Nephron (organoid): ENCODE measurements at regions not wholly inside any gene's neighbourhood (a gene's known extent, or its start where the extent isn't known, plus 50 kb on each side); places are given as distances from the start of the nearest gene placed in this dataset.
A peak's percentile ranks its signal among the peaks of the same experiment; 100 is the strongest.

ENCODE experiments used
- H3K27ac Mint-ChIP-seq, 3 experiments: 2 replicates each; pipeline ENCODE4 v1.8.0; 2020; ENCODE audit warnings: mixed read lengths in 3 of 3, mild to moderate bottlenecking in 2 of 3, moderate library complexity in 1 of 3
- H3K27me3 Mint-ChIP-seq: 2 replicates; pipeline ENCODE4 v1.8.0; 2021; ENCODE audit warnings: low read depth, mild to moderate bottlenecking, moderate library complexity, mixed read lengths
- H3K36me3 Mint-ChIP-seq: 2 replicates; pipeline ENCODE4 v1.8.0; 2020; ENCODE audit warnings: low read depth, mixed read lengths
- H3K4me1 Mint-ChIP-seq: 2 replicates; pipeline ENCODE4 v1.8.0; 2020; ENCODE audit warnings: mixed read lengths
- H3K4me3 Mint-ChIP-seq, 3 experiments: 2 replicates each; pipeline ENCODE4 v1.8.0; 2020; ENCODE audit warnings: mild to moderate bottlenecking in 3 of 3, mixed read lengths in 3 of 3, moderate library complexity in 2 of 3
- H3K9me3 Mint-ChIP-seq: 2 replicates; pipeline ENCODE4 v1.8.0; 2020; ENCODE audit warnings: mixed read lengths
- CTCF ChIP-seq, 3 experiments: fragments of 200-600 bp; sonication (generic); IDR thresholded peaks; one replicate each; pipeline ENCODE4 v1.5.0; 2021; ENCODE audit warnings: antibody characterized with exemption in 3 of 3; ENCODE audit not compliant: unreplicated experiment in 3 of 3

- Mint-ChIP-seq H3K4me1 (no peaks in the 10 kb centered on the region), H3K27ac (no peak overlapping the region), H3K4me3 (no peak overlapping the region), H3K9me3 (no peaks in the 10 kb centered on the region), H3K36me3 (no peaks in the 10 kb centered on the region), H3K27me3 (peaks cover 4% of the 10 kb centered on the region)
- TF ChIP-seq CTCF (IDR thresholded peaks at IDR 0.05; ENCODE audit: unreplicated experiment in 3 of 3): no peak
These were observed 522.6 kb downstream of the CMPK2 start for GRCh38 chr2:6343076-6343475.

GRCh38 chr2:6352247-6352646 is 513.5 kb downstream of the CMPK2 start:
- no peaks in the 10 kb centered on the region for H3K36me3 Mint-ChIP-seq
- no peak for TF ChIP-seq CTCF (IDR thresholded peaks at IDR 0.05; ENCODE audit: unreplicated experiment in 3 of 3)
- H3K27me3 Mint-ChIP-seq: peaks cover 3% of the 10 kb centered on the region
- no peak overlapping the region for H3K4me3 Mint-ChIP-seq
- no peaks in the 10 kb centered on the region for H3K9me3 Mint-ChIP-seq
- no peak overlapping the region for H3K27ac Mint-ChIP-seq
- peaks cover 7% of the 10 kb centered on the region for H3K4me1 Mint-ChIP-seq

GRCh38 chr2:6352906-6353515 is 512.7 kb downstream of the CMPK2 start:
- peak; percentile 41 to 54 (median 50) for TF ChIP-seq CTCF (IDR thresholded peaks at IDR 0.05; ENCODE audit: unreplicated experiment in 3 of 3)
- no peaks in the 10 kb centered on the region for H3K9me3 Mint-ChIP-seq
- H3K4me1 Mint-ChIP-seq: peaks cover 12% of the 10 kb centered on the region
- H3K36me3 Mint-ChIP-seq: no peaks in the 10 kb centered on the region
- no peak overlapping the region for H3K4me3 Mint-ChIP-seq
- H3K27ac Mint-ChIP-seq: no peak overlapping the region
- H3K27me3 Mint-ChIP-seq: peaks cover 8% of the 10 kb centered on the region

- no peaks in the 10 kb centered on the region for H3K36me3 Mint-ChIP-seq
- H3K4me3 Mint-ChIP-seq: no peak overlapping the region
- no peaks in the 10 kb centered on the region for H3K9me3 Mint-ChIP-seq
- H3K4me1 Mint-ChIP-seq: peaks cover 12% of the 10 kb centered on the region
- no peak for TF ChIP-seq CTCF (IDR thresholded peaks at IDR 0.05; ENCODE audit: unreplicated experiment in 3 of 3)
- H3K27me3 Mint-ChIP-seq: peaks cover 8% of the 10 kb centered on the region
- H3K27ac Mint-ChIP-seq: no peak overlapping the region
These were observed 512.0 kb downstream of the CMPK2 start for GRCh38 chr2:6353669-6354068.

- no peak for TF ChIP-seq CTCF (IDR thresholded peaks at IDR 0.05; ENCODE audit: unreplicated experiment in 3 of 3)
- no peak overlapping the region for H3K27ac Mint-ChIP-seq
- H3K4me1 Mint-ChIP-seq: peaks cover 16% of the 10 kb centered on the region
- no peak overlapping the region for H3K4me3 Mint-ChIP-seq
- no peaks in the 10 kb centered on the region for H3K36me3 Mint-ChIP-seq
- no peaks in the 10 kb centered on the region for H3K9me3 Mint-ChIP-seq
- H3K27me3 Mint-ChIP-seq: peaks cover 8% of the 10 kb centered on the region
These were observed 511.2 kb downstream of the CMPK2 start for GRCh38 chr2:6354546-6354945.
